ENCODE measurements at regions not wholly inside any gene's neighbourhood (a gene's known extent, or its start where the extent isn't known, plus 50 kb on each side); places are given as distances from the start of the nearest gene placed in this dataset.

GRCh38 chr18:25553631-25554263, 201.8 kb upstream of the ZNF521 start:
- Mint-ChIP-seq H3K27ac (no peak overlapping the region), H3K4me1 (no peaks in the 10 kb centered on the region), H3K4me3 (no peak overlapping the region), H3K9me3 (peaks cover under 1% of the 10 kb centered on the region), H3K27me3 (ENCODE audit: low read depth, poor library complexity) (no peaks in the 10 kb centered on the region), H3K36me3 (ENCODE audit: low read depth) (no peaks in the 10 kb centered on the region)
- TF ChIP-seq CTCF (IDR thresholded peaks at IDR 0.05): no peak
- no peak for DNase-seq

GRCh38 chr18:25544546-25545287, 192.8 kb upstream of the ZNF521 start:
- peaks cover 19% of the 10 kb centered on the region for H3K9me3 Mint-ChIP-seq
- no peak overlapping the region for H3K27ac Mint-ChIP-seq
- peaks cover 12% of the 10 kb centered on the region for H3K36me3 Mint-ChIP-seq (ENCODE audit: low read depth)
- no peak for DNase-seq
- no peak overlapping the region for H3K4me3 Mint-ChIP-seq
- no peak for TF ChIP-seq CTCF (IDR thresholded peaks at IDR 0.05)
- H3K4me1 Mint-ChIP-seq: no peaks in the 10 kb centered on the region
- no peaks in the 10 kb centered on the region for H3K27me3 Mint-ChIP-seq (ENCODE audit: low read depth, poor library complexity)

- H3K27me3 Mint-ChIP-seq (ENCODE audit: low read depth, poor library complexity): no peaks in the 10 kb centered on the region
- H3K9me3 Mint-ChIP-seq: peaks cover 5% of the 10 kb centered on the region
- no peak for TF ChIP-seq CTCF (IDR thresholded peaks at IDR 0.05)
- DNase-seq: no peak
- H3K4me3 Mint-ChIP-seq: no peak overlapping the region
- H3K27ac Mint-ChIP-seq: no peak overlapping the region
- H3K36me3 Mint-ChIP-seq (ENCODE audit: low read depth): peaks cover 3% of the 10 kb centered on the region
- no peaks in the 10 kb centered on the region for H3K4me1 Mint-ChIP-seq
Observed at GRCh38 chr18:25538175-25538922, 186.4 kb upstream of the ZNF521 start.

- peaks cover 15% of the 10 kb centered on the region for H3K4me1 Mint-ChIP-seq
- no peak for DNase-seq
- H3K9me3 Mint-ChIP-seq: peaks cover 15% of the 10 kb centered on the region
- H3K27ac Mint-ChIP-seq: no peak overlapping the region
- TF ChIP-seq CTCF (IDR thresholded peaks at IDR 0.05): no peak
- H3K4me3 Mint-ChIP-seq: no peak overlapping the region
- peaks cover 9% of the 10 kb centered on the region for H3K36me3 Mint-ChIP-seq (ENCODE audit: low read depth)
- peaks cover 3% of the 10 kb centered on the region for H3K27me3 Mint-ChIP-seq (ENCODE audit: low read depth, poor library complexity)
Observed at GRCh38 chr18:25535495-25535894, 183.5 kb upstream of the ZNF521 start.

GRCh38 chr18:25534401-25534800, 182.4 kb upstream of the ZNF521 start:
- peaks cover 3% of the 10 kb centered on the region for H3K27me3 Mint-ChIP-seq (ENCODE audit: low read depth, poor library complexity)
- peaks cover 18% of the 10 kb centered on the region for H3K4me1 Mint-ChIP-seq
- peaks cover 9% of the 10 kb centered on the region for H3K36me3 Mint-ChIP-seq (ENCODE audit: low read depth)
- no peak for DNase-seq
- H3K27ac Mint-ChIP-seq: no peak overlapping the region
- no peak overlapping the region for H3K4me3 Mint-ChIP-seq
- peaks cover 15% of the 10 kb centered on the region for H3K9me3 Mint-ChIP-seq
- TF ChIP-seq CTCF (IDR thresholded peaks at IDR 0.05): no peak
